ENCODE measurements at regions not wholly inside any gene's neighbourhood (a gene's known extent, or its start where the extent isn't known, plus 50 kb on each side); places are given as distances from the start of the nearest gene placed in this dataset.
A peak's percentile ranks its signal among the peaks of the same experiment; 100 is the strongest.

GRCh38 chr2:161555826-161556225 lies 68.4 kb upstream of the SLC4A10 start:
- no peaks in the 10 kb centered on the region for H3K79me2 ChIP-seq (ENCODE audit: control insufficient read depth in 1 of 2, insufficient read depth in 2 of 2, low read length in 2 of 2)
- CTCF ChIA-PET (ENCODE audit: partially characterized antibody) = interaction anchor here (1.6 to 4.2 kb wide), 3 partner anchors 13 to 196 kb away, joined by 3 to 15 read pairs (median 4); no protein-coding TSS in a partner anchor
- TF ChIP-seq PHF8 (conservative IDR thresholded peaks at IDR 0.05; ENCODE audit: low read depth, low read length) = no peak
- no peak for TF ChIP-seq KDM4A (IDR thresholded peaks at IDR 0.05; ENCODE audit: low read depth, low read length, severe bottlenecking)
- TF ChIP-seq POLR2AphosphoS5 (IDR thresholded peaks at IDR 0.05; ENCODE audit: low read depth, low read length) = no peak
- no peak for TF ChIP-seq RAD21 (IDR thresholded peaks at IDR 0.05 in 1 of 2, conservative IDR thresholded peaks at IDR 0.05 in 1 of 2; ENCODE audit: low read depth in 2 of 2, low read length in 2 of 2)

More at GRCh38 chr2:161555826-161556225, 68.4 kb upstream of the SLC4A10 start:
- Histone ChIP-seq H3K9ac (replicated peaks in 1 of 4; ENCODE audit: extremely low read depth in 1 of 4, low read depth in 3 of 4, low read length in 3 of 4) (no peak overlapping the region), H3K23me2 (ENCODE audit: low read depth, low read length) (no peaks in the 10 kb centered on the region), H3K18ac (ENCODE audit: extremely low read depth, low read length) (no peak overlapping the region), H3K9me3 (ENCODE audit: insufficient read depth in 2 of 2, low read depth in 1 of 2, low read length in 1 of 2) (no peaks in the 10 kb centered on the region), H2BK120ac (replicated peaks; ENCODE audit: low read depth, low read length) (no peak overlapping the region), H4K5ac (ENCODE audit: insufficient read length, low read depth, low read length) (no peak overlapping the region), H3K27me3 (replicated peaks in 1 of 4; ENCODE audit: control insufficient read depth in 3 of 4, extremely low read depth in 1 of 4, insufficient read depth in 3 of 4, low read length in 3 of 4) (no peaks in the 10 kb centered on the region), H3K14ac (ENCODE audit: insufficient read length) (no peak overlapping the region), H4K91ac (replicated peaks; ENCODE audit: insufficient read length, low read length) (no peak overlapping the region), H3K79me1 (ENCODE audit: low read depth, low read length) (no peaks in the 10 kb centered on the region), H3K4me2 (ENCODE audit: insufficient read depth in 1 of 2, low read depth in 2 of 2, low read length in 2 of 2) (no peak overlapping the region), H3K4me3 (ENCODE audit: extremely low read depth in 1 of 4, insufficient read depth in 2 of 4, low read depth in 3 of 4, low read length in 4 of 4) (no peak overlapping the region), H4K8ac (ENCODE audit: extremely low read depth, insufficient read depth, low read length) (no peak overlapping the region), H2AK5ac (ENCODE audit: low read depth, low read length) (no peak overlapping the region), H2BK12ac (ENCODE audit: low read depth, low read length) (no peak overlapping the region), H4K20me1 (replicated peaks in 1 of 2; ENCODE audit: control insufficient read depth in 1 of 2, insufficient read depth in 2 of 2, low read length in 2 of 2) (no peaks in the 10 kb centered on the region), H3K56ac (replicated peaks; ENCODE audit: insufficient read length, low read depth, low read length) (no peak overlapping the region), H2BK20ac (ENCODE audit: low read length) (no peak overlapping the region), H2AFZ (ENCODE audit: low read length) (peak overlapping the region; percentile 6; the same call in 1 of the 2 replicates), H3K4me1 (replicated peaks in 1 of 4; ENCODE audit: control insufficient read depth in 3 of 4, insufficient read depth in 4 of 4, low read length in 3 of 4) (no peaks in the 10 kb centered on the region), H2BK15ac (ENCODE audit: low read length) (no peak overlapping the region), H3K36me3 (ENCODE audit: control insufficient read depth in 2 of 4, insufficient read depth in 4 of 4, low read length in 3 of 4) (no peaks in the 10 kb centered on the region), H2BK5ac (ENCODE audit: low read depth, low read length) (no peak overlapping the region), H3K4ac (replicated peaks; ENCODE audit: insufficient read length, low read depth, low read length) (no peak overlapping the region), H3K23ac (ENCODE audit: insufficient read length) (no peak overlapping the region), H3K27ac (ENCODE audit: low read depth, low read length) (no peak overlapping the region)
- 89% methylated on average over 3 of the region's 3 CpGs; no CpG with 5 or more reads in 1 of the 2 experiments for WGBS, 2 experiments (ENCODE audit: extremely low coverage in 1 of 2, insufficient coverage in 1 of 2, insufficient read length in 1 of 2, insufficient replicate concordance in 2 of 2, low coverage in 1 of 2, low lambda C conversion rate in 2 of 2, missing lambda C conversion rate in 1 of 2)
- no peak for FAIRE-seq
- POLR2A ChIA-PET (ENCODE audit: partially characterized antibody) = no interaction called here
- no peak for DNase-seq (ENCODE audit: low read depth in 1 of 2, low spot score in 2 of 2)

All from H1 (cell line).